ENCODE measurements at regions not wholly inside any gene's neighbourhood (a gene's known extent, or its start where the extent isn't known, plus 50 kb on each side); places are given as distances from the start of the nearest gene placed in this dataset.

- H4K20me1 ChIP-seq (ENCODE audit: control insufficient read depth, insufficient read depth, insufficient read length): no peaks in the 10 kb centered on the region
- H2BK15ac ChIP-seq (ENCODE audit: low read depth, low read length): no peak overlapping the region
- H2BK12ac ChIP-seq (ENCODE audit: insufficient read length, low read depth, low read length): no peak overlapping the region
- Mint-ChIP-seq H3K27me3 (ENCODE audit: low read depth) (no peaks in the 10 kb centered on the region; the same call in 1 of the 2 replicates), H3K27ac (no peak overlapping the region), H3K36me3 (ENCODE audit: insufficient read depth in 1 of 3, low read depth in 3 of 3) (no peaks in the 10 kb centered on the region; a peak in 1 of 7 replicates), H3K9me3 (peaks cover 3 to 48% of the 10 kb centered on the region in 2 experiments; a peak in 4 of 5 replicates), H3K4me1 (peaks cover 25 to 30% of the 10 kb centered on the region in 2 experiments), H3K4me3 (no peak overlapping the region)
- H2BK120ac ChIP-seq (ENCODE audit: low read depth, low read length, poor library complexity, severe bottlenecking): no peak overlapping the region
- H3K4me2 ChIP-seq (ENCODE audit: insufficient read depth, insufficient read length, low read length): no peak overlapping the region
- no peak overlapping the region for H2BK5ac ChIP-seq (ENCODE audit: insufficient read length, low read length)
- H3K56ac ChIP-seq (ENCODE audit: insufficient read length, low read depth, low read length): no peak overlapping the region
- no peak overlapping the region for H4K91ac ChIP-seq (ENCODE audit: insufficient read length, low read depth, low read length)
- no CpG with 5 or more reads among the region's 2 CpGs for WGBS (ENCODE audit: extremely low coverage, insufficient read length, low lambda C conversion rate)
- H3T11ph ChIP-seq (ENCODE audit: low read length): no peak overlapping the region
- no peaks in the 10 kb centered on the region for H3K27me3 ChIP-seq (ENCODE audit: insufficient read depth, low read length)
- H3K27ac ChIP-seq (ENCODE audit: insufficient read length, low read depth, low read length): no peak overlapping the region
- H3K79me1 ChIP-seq (ENCODE audit: insufficient read depth, low read depth, low read length, poor library complexity, severe bottlenecking): no peaks in the 10 kb centered on the region
- no peak overlapping the region for H3K14ac ChIP-seq (ENCODE audit: insufficient read depth, low read length)
- H4K5ac ChIP-seq (ENCODE audit: insufficient read length, low read depth, low read length): no peak overlapping the region
- no peaks in the 10 kb centered on the region for H3K79me2 ChIP-seq (ENCODE audit: insufficient read depth, low read length)
- no peak overlapping the region for H2BK20ac ChIP-seq (ENCODE audit: low read depth, low read length, poor library complexity, severe bottlenecking)
- no peak overlapping the region for H3K4ac ChIP-seq (ENCODE audit: low read depth, low read length)
- no peaks in the 10 kb centered on the region for H3K23me2 ChIP-seq (ENCODE audit: insufficient read length, low read depth, low read length, poor library complexity, severe bottlenecking)
- TF ChIP-seq CTCF (conservative IDR thresholded peaks at IDR 0.05): no peak
- H3K18ac ChIP-seq (ENCODE audit: insufficient read length, low read depth, low read length): no peak overlapping the region
- H3K9me3 ChIP-seq (ENCODE audit: control insufficient read depth, low read depth, low read length): no peaks in the 10 kb centered on the region
- peaks cover 6% of the 10 kb centered on the region for H3K4me1 ChIP-seq (ENCODE audit: insufficient read depth, low read length)
- no peak overlapping the region for H2AFZ ChIP-seq (ENCODE audit: low read length)
- no peak for DNase-seq
- H4K8ac ChIP-seq (replicated peaks; ENCODE audit: insufficient read length, low read depth, low read length): no peak overlapping the region
- H3K23ac ChIP-seq (ENCODE audit: insufficient read length, low read depth, low read length): no peak overlapping the region
- no peak overlapping the region for H2AK5ac ChIP-seq (ENCODE audit: insufficient read length, low read length)
- H3K9ac ChIP-seq (ENCODE audit: extremely low read depth, insufficient read length, low read length): no peak overlapping the region
These were observed 59.4 kb upstream of the MAGEB2 start for GRCh38 chrX:30156009-30156408.
